Ovary (tissue), 3 donors: ENCODE measurements at regions not wholly inside any gene's neighbourhood (a gene's known extent, or its start where the extent isn't known, plus 50 kb on each side); places are given as distances from the start of the nearest gene placed in this dataset.

Experiments
- EP300 ChIP-seq: sonication (generic); formaldehyde crosslinking; IDR thresholded peaks from one replicate; pipeline ENCODE4 v1.6.1; 2017; ENCODE audit warnings: antibody characterized with exemption
- POLR2A ChIP-seq: fragments of 450-650 bp; IDR thresholded peaks from one replicate; pipeline ENCODE4 v1.6.1; 2017; ENCODE audit warnings: antibody characterized with exemption, mild to moderate bottlenecking, moderate library complexity
- TF ChIP-seq, protein P1 (sequence below), 3 donors: fragments of 450-650 bp in 2 of 3; fragments of 200-600 bp in 1 of 3; IDR thresholded peaks; one replicate each; pipeline versions ENCODE4 v1.5.1 to v1.8.0; 2016 to 2022; ENCODE audit warnings: antibody characterized with exemption in 3 of 3, mild to moderate bottlenecking in 1 of 3
- donor health status: DM: no; HTN: no; CAD: no.

DNA sequence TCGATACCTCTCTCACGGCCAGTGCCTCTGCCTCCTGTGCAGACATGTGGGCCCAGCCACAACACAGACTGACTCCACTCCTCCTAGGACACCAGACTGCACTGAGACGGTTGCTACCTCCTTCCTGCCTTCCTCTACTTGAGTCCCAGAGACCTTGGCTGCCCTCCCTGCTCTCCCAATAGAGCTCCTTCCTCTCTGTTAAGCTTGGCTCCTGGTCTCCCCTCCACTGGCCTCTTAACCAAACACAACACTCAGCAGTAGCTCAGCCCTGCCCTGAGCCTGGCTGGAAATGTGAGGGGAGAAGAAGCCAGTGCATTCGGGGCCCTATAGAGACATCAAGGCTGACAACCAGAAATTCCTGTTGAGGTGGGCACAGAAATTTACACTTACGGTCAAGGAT, 102.0 kb downstream of the HTR5A start:
- TF ChIP-seq EP300 (no peak), POLR2A (no peak)
- TF ChIP-seq, protein P1, sequence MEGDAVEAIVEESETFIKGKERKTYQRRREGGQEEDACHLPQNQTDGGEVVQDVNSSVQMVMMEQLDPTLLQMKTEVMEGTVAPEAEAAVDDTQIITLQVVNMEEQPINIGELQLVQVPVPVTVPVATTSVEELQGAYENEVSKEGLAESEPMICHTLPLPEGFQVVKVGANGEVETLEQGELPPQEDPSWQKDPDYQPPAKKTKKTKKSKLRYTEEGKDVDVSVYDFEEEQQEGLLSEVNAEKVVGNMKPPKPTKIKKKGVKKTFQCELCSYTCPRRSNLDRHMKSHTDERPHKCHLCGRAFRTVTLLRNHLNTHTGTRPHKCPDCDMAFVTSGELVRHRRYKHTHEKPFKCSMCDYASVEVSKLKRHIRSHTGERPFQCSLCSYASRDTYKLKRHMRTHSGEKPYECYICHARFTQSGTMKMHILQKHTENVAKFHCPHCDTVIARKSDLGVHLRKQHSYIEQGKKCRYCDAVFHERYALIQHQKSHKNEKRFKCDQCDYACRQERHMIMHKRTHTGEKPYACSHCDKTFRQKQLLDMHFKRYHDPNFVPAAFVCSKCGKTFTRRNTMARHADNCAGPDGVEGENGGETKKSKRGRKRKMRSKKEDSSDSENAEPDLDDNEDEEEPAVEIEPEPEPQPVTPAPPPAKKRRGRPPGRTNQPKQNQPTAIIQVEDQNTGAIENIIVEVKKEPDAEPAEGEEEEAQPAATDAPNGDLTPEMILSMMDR (IDR thresholded peaks at IDR 0.05): no peak
